ENCODE measurements at regions not wholly inside any gene's neighbourhood (a gene's known extent, or its start where the extent isn't known, plus 50 kb on each side); places are given as distances from the start of the nearest gene placed in this dataset.

- no peak for TF ChIP-seq GATA2 (IDR thresholded peaks at IDR 0.05; ENCODE audit: low read depth, low read length)
- no peak for TF ChIP-seq GATA3 (IDR thresholded peaks at IDR 0.05; ENCODE audit: low read depth, low read length)
Observed at GRCh38 chr2:104254017-104254416, 599.9 kb upstream of the POU3F3 start.
